Bronchial epithelial cell (primary cell): ENCODE measurements at regions not wholly inside any gene's neighbourhood (a gene's known extent, or its start where the extent isn't known, plus 50 kb on each side); places are given as distances from the start of the nearest gene placed in this dataset.
A peak's percentile ranks its signal among the peaks of the same experiment; 100 is the strongest.

ENCODE experiments used
- DNase-seq: peaks from one replicate; pipeline ENCODE4 v3.0.0-alpha.2; 2010; ENCODE audit warnings: low read depth
- FAIRE-seq: peaks from 2 replicates; lab custom pipeline; 2011; peaks lifted over from hg19 to GRCh38; lab: Jason Lieb, UNC
- H3K27me3 ChIP-seq: 2 replicates; pipeline ENCODE4 v1.5.1; 2011; ENCODE audit warnings: low read length; ENCODE audit not compliant: control insufficient read depth, insufficient read depth
- H3K36me3 ChIP-seq: 2 replicates; pipeline ENCODE4 v1.5.1; 2011; ENCODE audit warnings: low read length; ENCODE audit not compliant: control insufficient read depth, insufficient read depth
- H3K4me3 ChIP-seq: 2 replicates; pipeline ENCODE4 v1.5.1; 2011; ENCODE audit warnings: mild to moderate bottlenecking, low read depth, low read length, control low read depth
- TF ChIP-seq, protein P1 (sequence below): IDR thresholded peaks from 2 replicates; pipeline ENCODE4 v1.5.1; 2011; ENCODE audit warnings: mild to moderate bottlenecking, moderate library complexity, low read length, control low read depth, inconsistent platforms; ENCODE audit not compliant: insufficient read depth, severe bottlenecking

DNA sequence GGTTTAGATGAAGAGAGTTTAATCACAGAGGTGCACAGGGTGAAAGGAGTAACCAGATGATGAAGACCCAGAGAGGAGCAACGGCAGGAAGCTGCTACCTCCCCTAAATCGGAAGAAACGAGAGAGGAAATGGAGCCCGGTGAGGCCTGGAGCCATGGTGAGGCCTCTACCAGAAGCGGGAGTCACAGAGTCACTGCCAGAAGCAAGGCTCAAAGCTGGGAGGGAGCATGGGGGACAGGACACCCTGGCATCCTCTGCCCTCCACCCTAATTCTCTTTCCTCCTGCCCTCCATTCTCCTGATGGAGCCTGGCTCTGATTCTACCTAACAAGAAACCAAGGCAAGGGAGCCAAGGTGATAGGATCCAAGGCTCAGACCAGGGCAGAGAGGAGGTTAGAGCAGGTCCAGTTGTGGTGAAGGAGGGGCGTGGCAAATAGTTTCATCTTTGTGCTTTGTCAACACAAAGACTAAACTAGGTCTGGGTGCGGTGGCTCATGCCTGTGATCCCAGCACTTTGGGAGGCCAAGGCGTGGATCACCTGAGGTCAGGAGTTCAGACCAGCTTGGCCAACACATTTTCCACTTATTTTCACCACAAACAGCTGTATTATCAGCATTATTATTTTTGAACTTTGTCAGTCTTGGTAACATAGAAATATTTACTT is 134.4 kb upstream of the RAI14 start:
- DNase-seq, result peak; percentile 46
- Histone ChIP-seq H3K27me3 (no peaks in the 10 kb centered on the region), H3K4me3 (no peak overlapping the region), H3K36me3 (no peaks in the 10 kb centered on the region)
- TF ChIP-seq, protein P1, sequence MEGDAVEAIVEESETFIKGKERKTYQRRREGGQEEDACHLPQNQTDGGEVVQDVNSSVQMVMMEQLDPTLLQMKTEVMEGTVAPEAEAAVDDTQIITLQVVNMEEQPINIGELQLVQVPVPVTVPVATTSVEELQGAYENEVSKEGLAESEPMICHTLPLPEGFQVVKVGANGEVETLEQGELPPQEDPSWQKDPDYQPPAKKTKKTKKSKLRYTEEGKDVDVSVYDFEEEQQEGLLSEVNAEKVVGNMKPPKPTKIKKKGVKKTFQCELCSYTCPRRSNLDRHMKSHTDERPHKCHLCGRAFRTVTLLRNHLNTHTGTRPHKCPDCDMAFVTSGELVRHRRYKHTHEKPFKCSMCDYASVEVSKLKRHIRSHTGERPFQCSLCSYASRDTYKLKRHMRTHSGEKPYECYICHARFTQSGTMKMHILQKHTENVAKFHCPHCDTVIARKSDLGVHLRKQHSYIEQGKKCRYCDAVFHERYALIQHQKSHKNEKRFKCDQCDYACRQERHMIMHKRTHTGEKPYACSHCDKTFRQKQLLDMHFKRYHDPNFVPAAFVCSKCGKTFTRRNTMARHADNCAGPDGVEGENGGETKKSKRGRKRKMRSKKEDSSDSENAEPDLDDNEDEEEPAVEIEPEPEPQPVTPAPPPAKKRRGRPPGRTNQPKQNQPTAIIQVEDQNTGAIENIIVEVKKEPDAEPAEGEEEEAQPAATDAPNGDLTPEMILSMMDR, result no peak
- no peak for FAIRE-seq

DNA sequence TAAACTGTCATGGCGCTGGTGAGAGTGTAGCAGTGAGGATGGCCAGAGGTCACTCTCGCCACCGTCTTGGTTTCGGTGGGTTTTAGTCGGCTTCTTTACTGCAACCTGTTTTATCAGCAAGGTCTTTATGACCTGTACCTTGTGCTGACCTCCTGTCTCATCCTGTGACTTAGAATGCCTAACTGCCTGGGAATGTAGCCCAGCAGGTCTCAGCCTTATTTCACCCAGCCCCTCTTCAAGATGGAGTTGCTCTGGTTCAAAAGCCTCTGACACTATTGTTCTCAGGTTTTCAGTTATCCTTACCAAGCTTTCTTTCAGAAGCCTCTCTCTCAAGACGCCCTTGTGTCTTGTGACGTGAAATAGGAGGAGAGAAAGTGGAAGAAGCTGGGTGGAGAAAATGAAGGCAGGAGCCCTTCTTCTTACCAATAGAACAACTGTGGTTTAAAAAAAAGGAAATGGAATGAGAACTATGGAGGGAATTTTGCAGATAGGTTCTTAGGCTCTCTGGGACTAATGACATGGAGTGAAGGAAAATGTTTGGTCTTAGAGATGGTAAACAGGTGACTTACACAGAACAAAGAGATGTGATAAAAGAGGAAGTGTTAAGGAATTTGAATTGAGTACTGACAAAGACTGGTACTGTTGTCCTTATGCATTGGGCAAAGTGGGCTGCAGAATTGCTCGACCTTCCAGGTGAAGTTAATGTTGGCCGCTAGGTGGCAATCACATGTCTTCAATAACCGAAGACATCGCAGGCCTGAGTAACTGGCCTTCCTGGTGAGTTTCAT is 133.3 kb upstream of the RAI14 start:
- FAIRE-seq (no peak), DNase-seq (peak; percentile 79)
- Histone ChIP-seq H3K36me3 (no peaks in the 10 kb centered on the region), H3K4me3 (no peak overlapping the region), H3K27me3 (no peaks in the 10 kb centered on the region)
- TF ChIP-seq, protein P1, result peak; percentile 73

DNA sequence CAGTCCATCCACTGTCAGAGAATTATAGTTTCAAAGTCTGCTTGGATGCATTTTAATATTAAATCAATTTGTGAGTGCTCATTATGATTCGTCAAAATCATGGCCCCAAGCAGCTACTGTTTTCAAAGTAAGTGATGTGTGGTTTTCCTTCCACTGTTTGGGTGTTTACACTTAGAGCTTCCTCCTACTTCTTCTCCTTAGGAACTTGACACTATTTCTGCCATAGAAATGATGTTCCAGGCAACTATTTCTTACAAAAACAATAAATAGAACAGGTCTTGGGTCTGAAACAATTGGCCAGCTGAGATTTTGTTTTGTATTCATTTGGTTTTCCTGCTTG is 132.8 kb upstream of the RAI14 start:
- FAIRE-seq, result no peak
- H3K27me3 ChIP-seq, result no peaks in the 10 kb centered on the region
- H3K4me3 ChIP-seq, result no peak overlapping the region
- TF ChIP-seq, protein P1, result no peak
- H3K36me3 ChIP-seq, result no peaks in the 10 kb centered on the region
- DNase-seq, result no peak

DNA sequence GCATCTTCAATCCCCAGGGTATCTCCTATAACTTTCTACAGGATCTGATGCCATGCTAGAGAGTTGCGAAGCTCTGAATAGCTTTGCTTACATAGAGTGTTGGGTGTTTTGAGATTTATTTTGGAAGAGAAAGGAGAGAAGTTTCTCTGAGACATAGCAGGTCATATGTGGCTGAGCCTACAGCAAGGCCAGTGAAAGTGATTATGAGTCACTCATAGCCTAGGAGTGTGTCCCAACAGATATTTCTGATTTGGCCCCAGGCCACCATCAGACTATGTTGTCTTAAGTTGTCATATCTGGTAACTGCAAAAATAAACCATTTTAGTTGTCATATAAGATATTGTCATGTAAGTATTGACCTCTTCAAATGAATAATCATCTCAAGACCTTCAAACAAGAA is 132.0 kb upstream of the RAI14 start:
- Histone ChIP-seq H3K36me3 (no peaks in the 10 kb centered on the region), H3K4me3 (no peak overlapping the region), H3K27me3 (no peaks in the 10 kb centered on the region)
- DNase-seq (peak; percentile 90), FAIRE-seq (no peak)
- TF ChIP-seq, protein P1, result no peak

DNA sequence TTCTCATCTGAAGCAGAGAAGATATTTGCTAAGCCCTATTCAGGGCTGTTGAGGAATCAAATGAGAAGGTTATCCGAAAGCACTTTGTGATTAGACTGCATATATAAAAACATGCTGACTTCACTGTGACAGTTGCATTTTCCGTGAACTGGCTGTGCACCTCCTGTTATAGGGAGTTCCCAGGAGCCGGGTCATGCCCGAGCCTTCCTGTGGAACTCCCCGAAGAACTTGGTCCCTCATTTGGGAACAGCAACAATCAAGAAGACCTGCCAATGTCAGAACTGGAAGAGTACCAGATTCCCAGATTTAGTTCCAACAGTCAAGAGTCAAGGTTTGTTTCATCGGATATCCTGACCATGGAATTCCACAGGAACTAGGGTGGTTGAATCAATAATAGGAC is 130.4 kb upstream of the RAI14 start:
- TF ChIP-seq, protein P1, result no peak
- Histone ChIP-seq H3K4me3 (no peak overlapping the region), H3K27me3 (no peaks in the 10 kb centered on the region), H3K36me3 (no peaks in the 10 kb centered on the region)
- DNase-seq, result no peak
- no peak for FAIRE-seq
